ENCODE measurements at regions not wholly inside any gene's neighbourhood (a gene's known extent, or its start where the extent isn't known, plus 50 kb on each side); places are given as distances from the start of the nearest gene placed in this dataset.

GRCh38 chr16:58960484-58960883 is 226.4 kb upstream of the GOT2 start:
- H3K27ac ChIP-seq = no peak overlapping the region
- TF ChIP-seq POLR2A (IDR thresholded peaks at IDR 0.05) = no peak
- TF ChIP-seq, protein P1, sequence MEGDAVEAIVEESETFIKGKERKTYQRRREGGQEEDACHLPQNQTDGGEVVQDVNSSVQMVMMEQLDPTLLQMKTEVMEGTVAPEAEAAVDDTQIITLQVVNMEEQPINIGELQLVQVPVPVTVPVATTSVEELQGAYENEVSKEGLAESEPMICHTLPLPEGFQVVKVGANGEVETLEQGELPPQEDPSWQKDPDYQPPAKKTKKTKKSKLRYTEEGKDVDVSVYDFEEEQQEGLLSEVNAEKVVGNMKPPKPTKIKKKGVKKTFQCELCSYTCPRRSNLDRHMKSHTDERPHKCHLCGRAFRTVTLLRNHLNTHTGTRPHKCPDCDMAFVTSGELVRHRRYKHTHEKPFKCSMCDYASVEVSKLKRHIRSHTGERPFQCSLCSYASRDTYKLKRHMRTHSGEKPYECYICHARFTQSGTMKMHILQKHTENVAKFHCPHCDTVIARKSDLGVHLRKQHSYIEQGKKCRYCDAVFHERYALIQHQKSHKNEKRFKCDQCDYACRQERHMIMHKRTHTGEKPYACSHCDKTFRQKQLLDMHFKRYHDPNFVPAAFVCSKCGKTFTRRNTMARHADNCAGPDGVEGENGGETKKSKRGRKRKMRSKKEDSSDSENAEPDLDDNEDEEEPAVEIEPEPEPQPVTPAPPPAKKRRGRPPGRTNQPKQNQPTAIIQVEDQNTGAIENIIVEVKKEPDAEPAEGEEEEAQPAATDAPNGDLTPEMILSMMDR (IDR thresholded peaks at IDR 0.05) = no peak
- no peak for TF ChIP-seq POLR2AphosphoS5 (IDR thresholded peaks at IDR 0.05)
- no peak for TF ChIP-seq EP300 (IDR thresholded peaks at IDR 0.05)
- no peaks in the 10 kb centered on the region for H3K36me3 ChIP-seq
- no peak for DNase-seq
- no peaks in the 10 kb centered on the region for H3K4me1 ChIP-seq
- 74 to 80% methylated on average over 4 of the region's 4 CpGs for WGBS, 2 donors
- H3K9me3 ChIP-seq = no peaks in the 10 kb centered on the region
- no peaks in the 10 kb centered on the region for H3K27me3 ChIP-seq
- no peak overlapping the region for H3K4me3 ChIP-seq
- ATAC-seq (ENCODE audit: low FRiP score in 2 of 2) = no peak

- no peaks in the 10 kb centered on the region for H3K9me3 ChIP-seq
- H3K27ac ChIP-seq = no peak overlapping the region
- H3K36me3 ChIP-seq = no peaks in the 10 kb centered on the region
- H3K4me3 ChIP-seq = no peak overlapping the region
- ATAC-seq (ENCODE audit: low FRiP score in 2 of 2) (no peak), DNase-seq (no peak)
- H3K27me3 ChIP-seq = no peaks in the 10 kb centered on the region
- no peak for TF ChIP-seq EP300 (IDR thresholded peaks at IDR 0.05)
- TF ChIP-seq, protein P1 (IDR thresholded peaks at IDR 0.05) = no peak
- no peak for TF ChIP-seq POLR2A (IDR thresholded peaks at IDR 0.05)
- no peak for TF ChIP-seq POLR2AphosphoS5 (IDR thresholded peaks at IDR 0.05)
- WGBS, 2 donors = 89 to 100% methylated on average over 1 of the region's 1 CpG
- no peaks in the 10 kb centered on the region for H3K4me1 ChIP-seq
These were observed 225.9 kb upstream of the GOT2 start for GRCh38 chr16:58960034-58960433.

DNA sequence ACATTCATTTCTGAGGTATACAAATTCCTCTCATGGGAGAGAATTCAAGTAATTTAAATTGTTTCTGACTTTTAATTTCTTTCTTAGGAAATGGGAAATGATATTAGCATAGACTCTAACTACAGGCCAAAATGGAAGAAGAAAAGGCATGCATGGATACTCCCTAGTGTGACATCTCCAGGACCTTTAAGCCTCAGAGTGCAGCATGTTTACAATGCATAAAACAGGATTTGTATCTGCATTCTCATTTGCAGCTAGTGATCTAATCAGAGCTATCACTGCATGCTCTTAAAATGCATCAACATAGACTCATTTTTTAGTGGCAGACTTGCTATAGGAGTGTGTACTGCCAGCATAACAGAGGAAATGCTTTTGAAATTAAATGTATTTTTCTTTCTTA is 224.6 kb upstream of the GOT2 start:
- TF ChIP-seq EP300 (IDR thresholded peaks at IDR 0.05) (no peak), POLR2A (IDR thresholded peaks at IDR 0.05) (no peak), POLR2AphosphoS5 (IDR thresholded peaks at IDR 0.05) (no peak)
- TF ChIP-seq, protein P1 (IDR thresholded peaks at IDR 0.05) = no peak
- Histone ChIP-seq H3K9me3 (no peaks in the 10 kb centered on the region), H3K4me3 (no peak overlapping the region), H3K27me3 (no peaks in the 10 kb centered on the region), H3K4me1 (no peaks in the 10 kb centered on the region), H3K27ac (no peak overlapping the region), H3K36me3 (no peaks in the 10 kb centered on the region)
- DNase-seq (no peak), ATAC-seq (ENCODE audit: low FRiP score in 2 of 2) (no peak)

DNA sequence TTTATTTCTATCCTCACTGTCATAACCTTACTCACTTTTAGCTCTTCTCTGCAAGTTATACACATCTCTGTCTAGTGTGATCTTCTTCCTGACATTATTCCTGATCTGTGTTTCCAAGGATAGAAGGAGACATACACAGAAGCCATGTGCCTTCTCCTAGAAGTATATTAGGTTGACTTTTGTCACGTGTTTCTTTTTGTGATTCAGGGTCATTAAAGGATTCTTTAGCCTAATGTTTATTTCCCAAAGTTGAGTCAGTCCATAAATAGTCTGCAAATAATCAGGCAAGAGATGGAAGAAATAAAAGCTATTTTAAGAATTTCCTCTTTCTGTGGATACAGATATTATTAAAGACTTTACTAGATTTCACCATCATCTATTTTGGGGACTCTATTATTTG is 214.1 kb upstream of the GOT2 start:
- Histone ChIP-seq H3K27ac (no peak overlapping the region), H3K27me3 (no peaks in the 10 kb centered on the region), H3K4me1 (no peaks in the 10 kb centered on the region), H3K4me3 (no peak overlapping the region), H3K36me3 (no peaks in the 10 kb centered on the region), H3K9me3 (no peaks in the 10 kb centered on the region)
- ATAC-seq (ENCODE audit: low FRiP score in 2 of 2) (no peak), DNase-seq (no peak)
- 47 to 50% methylated on average over 1 of the region's 1 CpG for WGBS, 2 donors
- no peak for TF ChIP-seq POLR2A (IDR thresholded peaks at IDR 0.05)
- TF ChIP-seq EP300 (IDR thresholded peaks at IDR 0.05) = no peak
- TF ChIP-seq POLR2AphosphoS5 (IDR thresholded peaks at IDR 0.05) = no peak
- TF ChIP-seq, protein P1 (IDR thresholded peaks at IDR 0.05) = no peak

- Histone ChIP-seq H3K27me3 (no peaks in the 10 kb centered on the region), H3K27ac (no peak overlapping the region), H3K9me3 (no peaks in the 10 kb centered on the region), H3K36me3 (no peaks in the 10 kb centered on the region), H3K4me3 (no peak overlapping the region), H3K4me1 (no peaks in the 10 kb centered on the region)
- WGBS, 2 donors = 80 to 86% methylated on average over 2 of the region's 2 CpGs
- TF ChIP-seq EP300 (IDR thresholded peaks at IDR 0.05) (no peak), POLR2AphosphoS5 (IDR thresholded peaks at IDR 0.05) (no peak)
- ATAC-seq (ENCODE audit: low FRiP score in 2 of 2) (no peak), DNase-seq (no peak)
These were observed 206.5 kb upstream of the GOT2 start for GRCh38 chr16:58940609-58941008.

All from upper lobe of left lung (tissue), 6 donors.